LNCAP (cell line): ENCODE measurements at regions not wholly inside any gene's neighbourhood (a gene's known extent, or its start where the extent isn't known, plus 50 kb on each side); places are given as distances from the start of the nearest gene placed in this dataset.

Experiments
- CTCF ChIP-seq: fragments of 450-650 bp; IDR thresholded peaks from 2 replicates; pipeline ENCODE4 v1.5.1; 2017; ENCODE audit warnings: mild to moderate bottlenecking

GRCh38 chr17:54277868-54278267 is 455.1 kb downstream of the KIF2B start:
- no peak for TF ChIP-seq CTCF

GRCh38 chr17:54280741-54281140 is 458.0 kb downstream of the KIF2B start:
- TF ChIP-seq CTCF = no peak

GRCh38 chr17:54282886-54283285 is 460.2 kb downstream of the KIF2B start:
- TF ChIP-seq CTCF = no peak

GRCh38 chr17:54307351-54307750 is 484.6 kb downstream of the KIF2B start:
- TF ChIP-seq CTCF = no peak

GRCh38 chr17:54324813-54325212 is 502.1 kb downstream of the KIF2B start:
- TF ChIP-seq CTCF = no peak

GRCh38 chr17:54339731-54340130 is 517.0 kb downstream of the KIF2B start:
- no peak for TF ChIP-seq CTCF

- no peak for TF ChIP-seq CTCF
Observed at GRCh38 chr17:54347495-54347894, 524.8 kb downstream of the KIF2B start.

- TF ChIP-seq CTCF = no peak
Observed at GRCh38 chr17:54348234-54348633, 525.5 kb downstream of the KIF2B start.
